ENCODE measurements at regions not wholly inside any gene's neighbourhood (a gene's known extent, or its start where the extent isn't known, plus 50 kb on each side); places are given as distances from the start of the nearest gene placed in this dataset.

DNA sequence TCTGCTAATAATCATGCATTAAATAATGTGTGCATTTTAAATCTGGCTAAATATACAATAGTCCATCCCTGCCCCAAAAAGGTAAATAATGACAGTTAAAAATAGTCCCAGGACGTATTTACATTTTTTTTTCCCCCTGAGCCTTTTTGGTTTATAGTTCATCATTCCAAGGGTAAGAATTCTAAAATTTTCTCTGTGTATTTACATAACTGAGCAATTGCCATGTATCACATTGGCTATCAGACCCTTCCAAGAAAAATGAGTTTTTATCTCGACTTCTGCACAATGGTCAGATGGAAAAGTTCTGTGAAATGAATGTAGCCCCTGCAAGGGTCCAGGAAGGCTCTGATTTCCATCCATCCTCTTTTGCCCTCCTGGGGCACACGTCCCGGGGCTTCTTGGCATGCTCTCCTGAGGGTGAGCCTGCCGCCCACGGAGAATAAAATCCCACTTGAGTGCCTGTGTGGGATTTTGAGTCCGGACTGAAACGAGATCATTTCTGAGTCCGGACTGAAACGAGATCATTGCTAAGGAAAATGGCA lies 94.1 kb upstream of the ANO1 start:
- no peaks in the 10 kb centered on the region for H3K36me3 ChIP-seq (ENCODE audit: low read depth)
- H3K9me3 ChIP-seq = no peaks in the 10 kb centered on the region
- intact Hi-C loops (cut with DNase I, micrococcal nuclease) = no loop called here
- no peak for TF ChIP-seq CTCF (IDR thresholded peaks at IDR 0.05)
- no peaks in the 10 kb centered on the region for H3K4me1 ChIP-seq (ENCODE audit: low read depth)
- ATAC-seq (no peak), DNase-seq (no peak)
- H3K4me3 ChIP-seq = no peak overlapping the region

GRCh38 chr11:69984457-69985261 lies 93.5 kb upstream of the ANO1 start:
- intact Hi-C loops (cut with DNase I, micrococcal nuclease) = no loop called here
- Histone ChIP-seq H3K4me3 (no peak overlapping the region), H3K9me3 (no peaks in the 10 kb centered on the region), H3K36me3 (ENCODE audit: low read depth) (no peaks in the 10 kb centered on the region), H3K4me1 (ENCODE audit: low read depth) (no peaks in the 10 kb centered on the region)
- DNase-seq (no peak), ATAC-seq (no peak)
- TF ChIP-seq CTCF (IDR thresholded peaks at IDR 0.05) = no peak

DNA sequence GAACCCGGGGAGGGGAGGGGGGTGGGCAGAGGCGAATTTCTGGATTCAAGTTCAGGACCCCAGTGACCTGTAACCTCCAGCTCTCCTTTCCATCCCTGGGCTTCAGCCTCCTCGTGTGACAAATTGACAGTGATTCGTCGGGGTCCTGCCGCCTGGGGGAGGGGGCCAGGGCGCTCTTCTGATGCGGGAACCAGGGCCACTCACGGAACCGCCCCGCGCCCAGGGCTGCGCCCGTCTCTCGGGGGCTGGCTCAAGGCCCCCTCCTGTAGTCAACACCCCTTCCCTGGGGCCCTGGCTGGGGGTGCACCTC lies 92.8 kb upstream of the ANO1 start:
- no peak overlapping the region for H3K4me3 ChIP-seq
- no peaks in the 10 kb centered on the region for H3K4me1 ChIP-seq (ENCODE audit: low read depth)
- intact Hi-C loops (cut with DNase I, micrococcal nuclease) = no loop called here
- H3K9me3 ChIP-seq = no peaks in the 10 kb centered on the region
- no peak for TF ChIP-seq CTCF (IDR thresholded peaks at IDR 0.05)
- H3K36me3 ChIP-seq (ENCODE audit: low read depth) = no peaks in the 10 kb centered on the region
- ATAC-seq (no peak), DNase-seq (no peak)

- Histone ChIP-seq H3K4me1 (ENCODE audit: low read depth) (no peaks in the 10 kb centered on the region), H3K36me3 (ENCODE audit: low read depth) (no peaks in the 10 kb centered on the region), H3K9me3 (no peaks in the 10 kb centered on the region), H3K4me3 (no peak overlapping the region)
- ATAC-seq (peak; percentile 58), DNase-seq (no peak)
- intact Hi-C loops (cut with DNase I, micrococcal nuclease) = no loop called here
- TF ChIP-seq CTCF (IDR thresholded peaks at IDR 0.05) = no peak
These were observed 92.3 kb upstream of the ANO1 start for GRCh38 chr11:69985641-69986439.

- Histone ChIP-seq H3K4me1 (ENCODE audit: low read depth) (no peaks in the 10 kb centered on the region), H3K9me3 (no peaks in the 10 kb centered on the region), H3K36me3 (ENCODE audit: low read depth) (no peaks in the 10 kb centered on the region), H3K4me3 (no peak overlapping the region)
- no peak for ATAC-seq
- no peak for TF ChIP-seq CTCF (IDR thresholded peaks at IDR 0.05)
- no peak for DNase-seq
- intact Hi-C loops (cut with DNase I, micrococcal nuclease) = no loop called here
These were observed 91.7 kb upstream of the ANO1 start for GRCh38 chr11:69986440-69986787.

Measured in mucosa of descending colon (tissue), 3 donors.